ENCODE measurements at regions not wholly inside any gene's neighbourhood (a gene's known extent, or its start where the extent isn't known, plus 50 kb on each side); places are given as distances from the start of the nearest gene placed in this dataset.
"Not testable (repeated sequence)": the region's sequence is repeated elsewhere in the genome, so short reads cannot be mapped to it uniquely, and the experiment has no call there.

DNA sequence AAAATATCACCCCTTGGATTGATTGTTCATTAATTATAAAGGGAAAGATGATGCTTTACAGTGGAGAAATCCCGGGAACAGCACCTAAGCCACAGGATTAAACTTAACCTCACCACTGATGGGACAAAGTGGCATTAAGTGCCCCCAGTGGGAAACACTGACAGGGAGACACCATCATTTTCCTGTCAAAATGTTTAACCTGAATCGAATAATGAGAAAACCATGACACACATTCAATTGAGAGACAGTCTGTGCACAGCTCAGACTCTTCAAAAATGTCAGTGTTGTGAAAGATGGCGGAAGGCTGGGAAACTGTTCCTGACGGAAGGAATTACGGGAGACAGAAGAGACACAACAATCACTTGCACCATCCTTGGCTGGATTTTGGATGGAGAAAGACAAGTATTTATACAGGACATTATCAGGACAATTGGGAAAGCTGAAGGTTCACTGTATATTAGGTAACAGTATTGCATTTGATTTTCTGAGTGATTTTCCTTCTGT lies 111.8 kb upstream of the ASB18 start:
- no peak for DNase-seq (ENCODE audit: low spot score)

GRCh38 chr2:236376566-236377244 lies 112.5 kb upstream of the ASB18 start:
- DNase-seq (ENCODE audit: low spot score) = no peak

DNA sequence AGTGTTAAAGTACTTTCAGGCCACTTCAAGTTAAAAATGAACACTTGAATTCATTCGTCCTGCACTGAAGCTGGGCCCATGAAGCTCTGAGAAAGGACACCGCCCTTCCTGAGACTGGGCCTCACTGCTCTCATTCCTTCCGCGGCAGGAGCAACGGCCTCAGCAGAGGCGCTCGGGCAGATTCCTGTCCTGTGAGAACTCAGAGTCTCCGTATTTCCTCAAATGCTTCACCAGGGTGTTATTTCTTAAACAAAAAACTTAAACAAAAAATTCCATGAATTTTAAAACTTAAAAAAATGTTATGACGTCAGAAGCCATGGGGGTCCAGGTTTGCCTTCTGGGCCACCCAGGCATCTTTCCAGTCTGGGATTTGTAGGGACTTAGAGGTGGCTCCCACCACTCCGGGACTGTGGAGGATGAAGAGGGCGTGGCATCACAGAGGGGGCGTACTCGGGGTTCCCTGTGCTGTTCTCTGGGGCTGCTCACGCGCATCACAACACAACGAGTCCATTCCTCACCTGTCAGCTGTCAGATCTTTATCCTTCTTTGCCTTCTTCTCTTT lies 115.9 kb upstream of the ASB18 start:
- peak; percentile 39 for DNase-seq (ENCODE audit: low spot score)

DNA sequence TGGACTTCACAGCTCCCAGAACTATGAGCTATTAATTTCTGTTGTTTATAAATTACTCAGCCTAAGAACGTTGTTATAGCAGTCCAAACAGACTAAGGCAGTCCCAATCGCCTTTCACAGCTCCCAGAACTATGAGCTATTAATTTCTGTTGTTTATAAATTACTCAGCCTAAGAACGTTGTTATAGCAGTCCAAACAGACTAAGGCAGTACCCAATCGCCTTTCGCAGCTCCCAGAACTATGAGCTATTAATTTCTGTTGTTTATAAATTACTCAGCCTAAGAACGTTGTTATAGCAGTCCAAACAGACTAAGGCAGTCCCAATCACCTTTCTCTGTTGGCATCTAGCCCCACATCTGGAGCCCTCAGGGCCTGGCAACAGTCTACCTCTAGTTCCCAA lies 117.0 kb upstream of the ASB18 start:
- peak; percentile 6 for DNase-seq (ENCODE audit: low spot score)

DNA sequence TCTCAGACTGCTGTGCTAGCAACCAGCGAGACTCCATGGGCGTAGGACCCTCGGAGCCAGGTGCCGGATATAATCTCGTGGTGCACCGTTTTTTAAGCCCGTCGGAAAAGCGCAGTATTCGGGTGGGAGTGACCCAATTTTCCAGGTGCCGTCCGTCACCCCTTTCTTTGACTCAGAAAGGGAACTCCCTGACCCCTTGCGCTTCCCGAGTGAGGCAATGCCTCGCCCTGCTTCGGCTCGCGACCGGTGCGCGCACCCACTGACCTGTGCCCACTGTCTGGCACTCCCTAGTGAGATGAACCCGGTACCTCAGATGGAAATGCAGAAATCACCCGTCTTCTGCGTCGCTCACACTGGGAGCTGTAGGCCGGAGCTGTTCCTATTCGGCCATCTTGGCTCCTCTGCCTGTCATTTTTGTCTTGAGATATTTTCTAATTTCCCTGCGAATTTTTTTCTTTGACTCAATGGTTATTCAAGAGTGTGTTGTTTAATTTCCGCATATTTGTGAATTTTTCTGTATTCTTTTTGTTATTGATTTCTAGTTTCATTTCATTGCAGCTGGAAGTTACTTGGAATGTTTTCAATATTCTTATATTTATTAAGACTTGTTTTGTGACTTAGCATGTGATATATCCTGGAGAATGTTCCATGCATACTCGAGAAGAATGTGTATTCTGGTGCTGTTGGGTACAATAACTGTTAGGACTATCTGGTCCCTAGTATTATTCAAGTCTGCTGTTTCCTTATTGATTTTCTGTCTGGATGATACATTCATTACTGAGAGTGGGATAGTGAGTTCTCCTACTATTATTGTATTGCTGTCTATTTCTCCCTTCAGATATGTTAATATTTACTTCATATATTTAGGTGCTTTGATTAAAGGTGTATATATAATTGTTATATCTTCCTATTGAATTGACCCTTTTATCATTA lies 125.3 kb upstream of the ASB18 start:
- not testable (repeated sequence) for DNase-seq (ENCODE audit: low spot score)

- DNase-seq (ENCODE audit: low spot score) = no peak
Observed at GRCh38 chr2:236393101-236393500, 128.9 kb upstream of the ASB18 start.

GRCh38 chr2:236393581-236393980 lies 129.4 kb upstream of the ASB18 start:
- no peak for DNase-seq (ENCODE audit: low spot score)

DNA sequence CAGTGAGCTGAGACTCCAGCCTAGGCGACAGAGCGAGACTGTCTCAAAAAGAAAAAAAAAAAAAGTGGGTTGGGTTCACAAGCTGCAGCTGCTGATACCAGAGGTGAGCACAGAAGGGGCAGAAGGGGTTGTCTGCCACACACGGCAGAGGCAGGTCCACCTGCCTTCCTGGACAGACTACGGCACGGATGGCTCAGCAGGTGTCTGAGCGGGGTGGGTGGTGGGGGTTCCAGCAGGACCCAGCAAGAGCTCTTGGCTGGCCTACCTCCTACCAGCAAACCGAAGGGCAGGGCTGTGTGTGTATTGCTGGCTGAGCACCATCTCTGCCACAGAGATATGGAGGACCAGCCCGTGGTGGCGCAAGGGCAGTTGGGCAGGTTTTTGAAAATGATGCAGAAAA lies 130.4 kb upstream of the ASB18 start:
- DNase-seq (ENCODE audit: low spot score) = no peak

GRCh38 chr2:236395067-236395466 lies 130.9 kb upstream of the ASB18 start:
- DNase-seq (ENCODE audit: low spot score) = no peak

- DNase-seq (ENCODE audit: low spot score) = no peak
Observed at GRCh38 chr2:236396818-236397350, 132.7 kb upstream of the ASB18 start.

DNA sequence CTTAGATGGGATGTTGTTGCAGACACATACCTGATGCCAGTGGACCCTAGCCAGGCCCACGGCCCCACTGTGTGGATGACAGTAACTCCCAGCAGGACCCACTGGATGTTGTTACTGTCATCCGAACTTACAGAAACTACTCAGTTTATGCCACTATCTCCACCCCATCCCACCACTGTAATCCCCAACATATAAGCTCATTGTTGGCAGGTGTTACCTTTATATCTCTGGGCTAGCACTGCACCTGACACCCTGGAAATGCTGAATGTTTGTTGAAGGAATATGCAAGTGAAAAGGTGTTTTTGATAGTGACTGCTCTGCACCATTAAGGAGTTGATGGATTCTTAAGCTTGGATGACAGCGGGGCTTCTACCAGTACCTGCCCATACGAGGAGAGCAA lies 133.5 kb upstream of the ASB18 start:
- DNase-seq (ENCODE audit: low spot score) = no peak

DNA sequence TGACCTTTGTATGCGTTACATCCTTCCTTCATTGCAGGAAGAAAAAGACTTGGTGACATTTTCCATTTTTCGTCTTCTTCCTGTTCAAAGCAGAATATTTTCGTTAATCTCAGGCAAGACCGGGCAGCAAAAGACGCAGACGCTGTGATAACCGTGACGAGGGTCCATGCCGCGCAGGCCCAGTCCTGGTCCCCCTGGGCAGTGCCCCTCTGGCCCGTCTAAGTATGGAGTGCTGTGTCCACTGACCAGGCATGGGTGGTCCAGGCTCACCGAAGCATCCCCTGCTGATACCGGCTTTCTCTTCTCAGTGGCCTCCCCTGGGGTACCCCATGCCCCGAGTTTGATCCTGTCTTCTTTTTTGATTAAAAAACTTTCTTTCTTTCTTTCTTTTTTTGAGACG lies 135.2 kb upstream of the ASB18 start:
- DNase-seq (ENCODE audit: low spot score) = no peak

GRCh38 chr2:236400046-236400574 lies 135.9 kb upstream of the ASB18 start:
- no peak for DNase-seq (ENCODE audit: low spot score)

DNA sequence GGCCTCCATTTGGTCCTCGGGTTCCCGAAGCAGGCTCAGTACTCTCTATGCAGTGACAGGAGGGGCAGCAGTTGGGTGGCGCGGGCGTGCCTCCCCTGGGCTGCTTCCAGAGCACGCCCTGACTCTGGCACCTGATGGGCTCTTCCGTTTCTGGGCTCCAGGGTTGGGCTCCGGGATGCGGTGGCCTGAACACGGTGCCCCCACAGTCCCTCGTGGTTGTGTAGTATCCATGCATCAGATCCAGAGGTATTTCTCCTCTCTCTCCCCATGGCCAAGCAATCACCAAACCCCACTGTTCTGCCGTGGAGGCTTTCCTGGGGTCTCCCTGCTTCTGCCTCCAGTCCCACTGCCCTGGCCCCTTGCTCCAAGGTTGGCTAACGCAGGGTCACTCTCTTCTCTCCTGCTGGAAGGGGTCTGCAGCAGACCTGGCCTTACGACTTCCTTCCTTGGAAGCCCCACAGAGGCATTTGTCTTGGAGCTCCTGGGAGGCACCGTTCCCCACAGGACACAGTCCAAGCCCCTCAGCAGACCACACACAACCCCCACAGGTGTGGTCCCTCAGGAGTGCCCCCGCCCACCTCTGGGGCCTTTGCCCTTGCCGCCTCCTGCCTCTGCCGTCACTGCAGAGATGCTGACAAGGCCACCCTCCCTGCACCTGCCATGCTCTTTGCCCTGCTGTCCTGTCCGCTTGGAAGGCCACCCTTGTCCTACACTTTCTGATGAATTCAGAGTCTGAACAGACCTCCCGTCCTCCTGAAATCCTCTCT lies 136.6 kb upstream of the ASB18 start:
- peak; percentile 44 for DNase-seq (ENCODE audit: low spot score)

GRCh38 chr2:236402033-236402790 lies 138.0 kb upstream of the ASB18 start:
- peak; percentile 44 for DNase-seq (ENCODE audit: low spot score)

DNA sequence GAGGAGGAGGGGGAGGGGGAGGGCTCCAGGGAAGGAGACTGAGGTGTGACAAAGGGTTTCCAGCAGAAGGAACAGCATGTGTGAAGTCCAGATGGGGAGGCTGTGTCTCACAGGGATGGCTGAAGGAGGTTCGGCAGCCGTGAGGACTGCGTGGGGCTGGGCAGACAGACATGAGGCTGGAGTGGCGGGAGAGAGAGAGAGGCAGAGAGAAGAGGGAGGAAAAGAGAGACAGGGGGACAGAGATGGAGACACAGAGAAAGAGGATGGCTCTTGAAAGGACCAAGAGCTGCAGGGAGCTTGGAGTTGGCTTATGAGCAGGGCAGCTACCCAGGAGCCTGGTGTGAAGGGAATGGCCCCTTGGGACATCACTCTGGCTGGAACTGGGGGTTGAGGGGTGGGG lies 138.9 kb upstream of the ASB18 start:
- peak; percentile 35 for DNase-seq (ENCODE audit: low spot score)

DNA sequence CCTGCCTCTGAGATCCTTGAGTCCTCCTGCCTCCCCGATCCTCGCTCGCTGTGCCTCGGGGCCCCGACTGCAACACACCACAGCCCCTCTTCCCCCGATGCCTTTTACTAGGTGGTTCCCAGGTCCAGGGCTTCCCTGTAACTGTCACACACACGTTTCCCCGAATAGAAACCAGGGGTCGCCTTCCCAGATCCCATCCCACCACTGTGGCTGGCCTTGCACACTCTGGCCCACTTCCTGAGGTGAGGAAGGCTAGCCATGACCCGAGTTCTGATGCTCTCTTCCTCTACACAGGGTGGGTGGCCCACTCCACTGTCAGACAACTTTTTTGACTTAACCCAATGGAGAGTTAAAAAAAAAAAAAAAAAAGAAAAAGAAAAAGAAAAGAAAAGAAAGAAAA lies 139.6 kb upstream of the ASB18 start:
- peak; percentile 34 for DNase-seq (ENCODE audit: low spot score)

GRCh38 chr2:236404346-236404745 lies 140.1 kb upstream of the ASB18 start:
- no peak for DNase-seq (ENCODE audit: low spot score)

- no peak for DNase-seq (ENCODE audit: low spot score)
Observed at GRCh38 chr2:236405357-236405756, 141.2 kb upstream of the ASB18 start.

DNA sequence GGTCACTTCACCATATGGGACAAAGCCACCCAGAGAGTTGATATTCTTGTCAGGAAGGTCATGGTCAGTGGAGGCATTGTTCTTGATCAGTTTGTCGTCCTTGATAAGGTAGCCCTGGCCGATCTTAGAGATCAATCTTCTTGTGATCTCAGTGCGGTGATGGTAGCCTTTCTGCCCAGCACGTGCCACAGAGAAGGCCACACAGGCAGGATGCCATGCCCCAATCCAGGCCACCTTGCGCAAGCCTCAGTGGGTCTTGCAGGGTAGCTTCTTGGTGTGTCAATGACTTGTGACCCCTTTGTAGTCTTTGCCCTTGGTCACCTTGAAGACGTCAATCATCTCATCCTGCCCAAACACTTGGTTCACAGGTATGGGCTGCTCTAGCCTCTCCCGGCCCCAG lies 143.9 kb upstream of the ASB18 start:
- no peak for DNase-seq (ENCODE audit: low spot score)

DNA sequence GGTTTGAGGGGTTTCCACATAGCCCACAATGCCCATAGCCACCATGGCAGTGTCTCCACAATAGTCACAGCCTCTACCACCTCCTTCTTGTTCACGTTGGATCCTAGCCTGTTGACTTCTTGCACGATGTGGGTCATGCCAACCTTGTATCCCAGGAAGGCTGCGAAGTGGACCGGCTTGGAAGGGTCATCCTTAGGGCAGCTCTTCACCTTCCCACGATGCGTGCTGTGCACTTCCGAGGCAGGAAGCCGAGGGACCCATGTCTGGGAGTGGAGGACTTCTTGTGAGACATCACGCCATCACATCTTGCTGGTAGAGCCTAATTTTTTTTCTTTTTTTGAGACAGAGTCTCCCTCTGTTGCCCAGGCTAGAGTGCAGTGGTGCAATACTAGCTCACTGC lies 144.6 kb upstream of the ASB18 start:
- DNase-seq (ENCODE audit: low spot score) = no peak
